ENCODE measurements at regions not wholly inside any gene's neighbourhood (a gene's known extent, or its start where the extent isn't known, plus 50 kb on each side); places are given as distances from the start of the nearest gene placed in this dataset.

GRCh38 chr2:120677696-120678247 lies 57.9 kb upstream of the GLI2 start:
- TF ChIP-seq CTCF (IDR thresholded peaks at IDR 0.05) (no peak), POLR2A (IDR thresholded peaks at IDR 0.05) (no peak)
